ENCODE measurements at regions not wholly inside any gene's neighbourhood (a gene's known extent, or its start where the extent isn't known, plus 50 kb on each side); places are given as distances from the start of the nearest gene placed in this dataset.

- WGBS, 2 donors, result 67 to 83% methylated on average over 2 of the region's 2 CpGs
- H3K36me3 ChIP-seq, result no peaks in the 10 kb centered on the region
- intact Hi-C loops (cut with DNase I), result loop anchor here (5.0 kb wide), 1 partner anchor 297 kb away; no protein-coding TSS in a partner anchor
- no peaks in the 10 kb centered on the region for H3K27me3 ChIP-seq
- peak overlapping the region in 3 of 4 donors; percentile 18 to 52 (median 22) for H3K27ac ChIP-seq
- peaks cover 0 to 45% (median 30%) of the 10 kb centered on the region in 3 donors for H3K4me1 ChIP-seq
- no peak for TF ChIP-seq POLR2A (IDR thresholded peaks at IDR 0.05)
- TF ChIP-seq CTCF (IDR thresholded peaks at IDR 0.05), result no peak
- H3K4me3 ChIP-seq, result no peak overlapping the region
- H3K9me3 ChIP-seq, result no peaks in the 10 kb centered on the region
- DNase-seq, result no peak
Observed at GRCh38 chr11:122210367-122210997, 94.5 kb upstream of the BLID start.

GRCh38 chr11:122209619-122210366 lies 93.8 kb upstream of the BLID start:
- WGBS, 2 donors, result 38 to 41% methylated on average over 4 of the region's 4 CpGs
- Histone ChIP-seq H3K27me3 (no peaks in the 10 kb centered on the region), H3K4me1 (peaks cover 0 to 49% (median 26%) of the 10 kb centered on the region in 3 donors), H3K27ac (peak overlapping the region in 3 of 4 donors; percentile 11 to 57 (median 52)), H3K36me3 (no peaks in the 10 kb centered on the region), H3K4me3 (no peak overlapping the region), H3K9me3 (no peaks in the 10 kb centered on the region)
- no peak for TF ChIP-seq POLR2A (IDR thresholded peaks at IDR 0.05)
- TF ChIP-seq CTCF (IDR thresholded peaks at IDR 0.05), result no peak
- intact Hi-C loops (cut with DNase I), result loop anchor here (5.0 to 10.0 kb wide), 3 partner anchors 185 to 552 kb away; no protein-coding TSS in a partner anchor
- DNase-seq, result no peak

GRCh38 chr11:122207921-122208764 lies 92.1 kb upstream of the BLID start:
- TF ChIP-seq POLR2A (IDR thresholded peaks at IDR 0.05) (no peak), CTCF (IDR thresholded peaks at IDR 0.05) (no peak)
- H3K4me1 ChIP-seq, result peaks cover 0 to 56% (median 28%) of the 10 kb centered on the region in 3 donors
- H3K27ac ChIP-seq, result peak overlapping the region in 3 of 4 donors; percentile 59 to 64 (median 63)
- WGBS, 2 donors, result 61 to 79% methylated on average over 8 of the region's 8 CpGs
- intact Hi-C loops (cut with DNase I), result loop anchor here (5.0 to 10.0 kb wide), 2 partner anchors 183 to 551 kb away; no protein-coding TSS in a partner anchor
- H3K36me3 ChIP-seq, result no peaks in the 10 kb centered on the region
- peak overlapping the region in 1 of 4 donors; percentile 30 for H3K4me3 ChIP-seq
- DNase-seq, result no peak
- no peaks in the 10 kb centered on the region for H3K9me3 ChIP-seq
- no peaks in the 10 kb centered on the region for H3K27me3 ChIP-seq

GRCh38 chr11:122207505-122207904 lies 91.5 kb upstream of the BLID start:
- WGBS, 2 donors, result 23 to 49% methylated on average over 4 to 8 of the region's 8 CpGs

More at GRCh38 chr11:122207505-122207904, 91.5 kb upstream of the BLID start:
- H3K27me3 ChIP-seq, result no peaks in the 10 kb centered on the region
- H3K4me3 ChIP-seq, result peak overlapping the region in 1 of 4 donors; percentile 30
- H3K36me3 ChIP-seq, result no peaks in the 10 kb centered on the region
- no peaks in the 10 kb centered on the region for H3K9me3 ChIP-seq
- H3K4me1 ChIP-seq, result peaks cover 0 to 62% (median 34%) of the 10 kb centered on the region in 3 donors
- intact Hi-C loops (cut with DNase I), result loop anchor here (5.0 to 10.0 kb wide), 2 partner anchors 183 to 550 kb away; no protein-coding TSS in a partner anchor
- no peak for DNase-seq
- H3K27ac ChIP-seq, result peak overlapping the region in 3 of 4 donors; percentile 59 to 64 (median 63)
- no peak for TF ChIP-seq CTCF (IDR thresholded peaks at IDR 0.05)
- TF ChIP-seq POLR2A (IDR thresholded peaks at IDR 0.05), result no peak
